LNCAP (cell line): ENCODE measurements at regions not wholly inside any gene's neighbourhood (a gene's known extent, or its start where the extent isn't known, plus 50 kb on each side); places are given as distances from the start of the nearest gene placed in this dataset.

ENCODE experiments used
- CTCF ChIP-seq: fragments of 450-650 bp; IDR thresholded peaks from 2 replicates; pipeline ENCODE4 v1.5.1; 2017; ENCODE audit warnings: mild to moderate bottlenecking

- no peak for TF ChIP-seq CTCF
Observed at GRCh38 chr21:28136656-28137255, 855.9 kb downstream of the LTN1 start.

- no peak for TF ChIP-seq CTCF
Observed at GRCh38 chr21:28135646-28136045, 857.0 kb downstream of the LTN1 start.

GRCh38 chr21:28133116-28133515 lies 859.6 kb downstream of the LTN1 start:
- no peak for TF ChIP-seq CTCF

GRCh38 chr21:28132713-28133112 lies 860.0 kb downstream of the LTN1 start:
- no peak for TF ChIP-seq CTCF

GRCh38 chr21:28127175-28127785 lies 865.4 kb downstream of the LTN1 start:
- TF ChIP-seq CTCF: no peak

- TF ChIP-seq CTCF: no peak
Observed at GRCh38 chr21:28126521-28127174, 866.0 kb downstream of the LTN1 start.

- TF ChIP-seq CTCF: no peak
Observed at GRCh38 chr21:28124541-28124940, 868.1 kb downstream of the LTN1 start.
